K562 (cell line): ENCODE measurements at regions not wholly inside any gene's neighbourhood (a gene's known extent, or its start where the extent isn't known, plus 50 kb on each side); places are given as distances from the start of the nearest gene placed in this dataset.

Experiments used
- ATAC-seq: fragments of 200-7000 bp; cut with Tn5 transposase; 3 replicates; pipeline ENCODE4 v1.9.1; 2020; ENCODE audit warnings: moderate library complexity
- BruUV-seq: library from RNA; stranded (reverse); fragments of 400-500 nt; replicated peaks from 2 replicates; lab custom pipeline; 2021; lab: Mats Ljungman, UMichigan
- CTCF ChIA-PET: fragments of 300-600 bp; formaldehyde crosslinking; extraction: SDS; loops from one replicate; lab custom pipeline; 2021; ENCODE audit warnings: low intra/inter-chr PET ratio; lab: Yijun Ruan, JAX
- POLR2A ChIA-PET: fragments of 300-600, 350-650 bp; sonication (Branson Sonifier 250); formaldehyde crosslinking; extraction: SDS; loops from one replicate; lab custom pipeline; 2021; ENCODE audit warnings: antibody characterized with exemption, inconsistent platforms; lab: Yijun Ruan, JAX
- DNase-seq, 4 experiments: peaks; one replicate each; pipeline versions ENCODE4 v3.0.0 to v3.0.0-alpha.2; 2011 to 2018; ENCODE audit warnings: low spot score in 3 of 4, mixed read lengths in 3 of 4; ENCODE audit errors: extremely low read depth in 1 of 4
- FAIRE-seq: peaks from 2 replicates; lab custom pipeline; 2011; peaks lifted over from hg19 to GRCh38; lab: Jason Lieb, UNC
- H2AFZ ChIP-seq: 2 replicates; pipeline ENCODE4 v1.6.0; 2011; ENCODE audit warnings: low read depth, low read length, control low read depth, inconsistent platforms
- H3K27ac ChIP-seq: fragments of 200-600 bp; 3 replicates; pipeline ENCODE4 v1.8.0; 2011; ENCODE audit warnings: low read depth, mild to moderate bottlenecking, control low read depth, inconsistent platforms, low read length, moderate library complexity, mixed read lengths; ENCODE audit errors: extremely low read depth
- H3K27me3 ChIP-seq, 2 experiments: fragments of 300-600 bp in 1 of 2; 2 replicates in 1 of 2; 3 replicates in 1 of 2; pipeline versions ENCODE4 v1.6.0 to v1.8.0; 2011; ENCODE audit warnings: inconsistent platforms in 2 of 2, low read length in 2 of 2, mild to moderate bottlenecking in 1 of 2, mixed read lengths in 1 of 2, moderate library complexity in 1 of 2; ENCODE audit not compliant: control insufficient read depth in 2 of 2, insufficient read depth in 2 of 2
- H3K36me3 ChIP-seq: fragments of 300-600 bp; 3 replicates; pipeline ENCODE4 v1.8.0; 2011; ENCODE audit warnings: mild to moderate bottlenecking, low read length, inconsistent platforms; ENCODE audit not compliant: control insufficient read depth, insufficient read depth
- H3K4me1 ChIP-seq, 2 experiments: fragments of 200-600 bp in 1 of 2; replicated peaks in 1 of 2; 2 replicates in 1 of 2; 3 replicates in 1 of 2; pipeline versions ENCODE4 v1.5.1 to v1.8.0; 2011; ENCODE audit warnings: inconsistent platforms in 2 of 2, low read length in 2 of 2, mild to moderate bottlenecking in 1 of 2, mixed read lengths in 1 of 2, moderate library complexity in 1 of 2; ENCODE audit not compliant: control insufficient read depth in 2 of 2, insufficient read depth in 2 of 2
- H3K4me2 ChIP-seq: 2 replicates; pipeline ENCODE4 v1.6.1; 2011; ENCODE audit warnings: low read length, control low read depth, inconsistent platforms, mixed read lengths; ENCODE audit not compliant: insufficient read depth
- H3K4me3 ChIP-seq: fragments of 200-600 bp; sonication (generic), shearing (Covaris generic); 2 replicates; pipeline ENCODE4 v1.5.1; 2016; ENCODE audit warnings: control low read depth, inconsistent platforms
- H3K79me2 ChIP-seq: fragments of 200-600 bp; 3 replicates; pipeline ENCODE4 v1.8.0; 2011; ENCODE audit warnings: low read length, inconsistent platforms; ENCODE audit not compliant: control insufficient read depth, insufficient read depth
- H3K9ac ChIP-seq, 2 experiments: 2 replicates each; pipeline versions ENCODE4 v1.6.0 to v1.6.1; 2011; ENCODE audit warnings: low read depth in 2 of 2, low read length in 2 of 2, control low read depth in 1 of 2, inconsistent platforms in 1 of 2, mild to moderate bottlenecking in 1 of 2, mixed read lengths in 1 of 2; ENCODE audit not compliant: insufficient read depth in 1 of 2
- H3K9me1 ChIP-seq: one replicate; pipeline ENCODE4 v1.6.0; 2011; ENCODE audit warnings: inconsistent platforms, mild to moderate bottlenecking, low read length, moderate library complexity; ENCODE audit not compliant: control insufficient read depth, insufficient read depth
- H3K9me3 ChIP-seq: replicated peaks from 2 replicates; pipeline ENCODE4 v1.5.1; 2011; ENCODE audit warnings: low read depth, low read length, inconsistent platforms; ENCODE audit not compliant: control insufficient read depth, insufficient read depth
- H4K20me1 ChIP-seq: replicated peaks from 2 replicates; pipeline ENCODE4 v1.6.1; 2011; ENCODE audit warnings: low read length, inconsistent platforms, mixed read lengths; ENCODE audit not compliant: control insufficient read depth, insufficient read depth
- ELK1 ChIP-seq: sonication (generic); formaldehyde crosslinking; IDR thresholded peaks from 2 replicates; pipeline ENCODE4 v1.8.1; 2022; ENCODE audit warnings: missing genetic modification reagents
- PHF20 ChIP-seq: fragments of 450-650 bp; IDR thresholded peaks from 2 replicates; pipeline ENCODE4 v1.6.1; 2018; ENCODE audit not compliant: partially characterized antibody
- POLR3G ChIP-seq: IDR thresholded peaks from 2 replicates; pipeline ENCODE4 v1.6.1; 2011; ENCODE audit not compliant: insufficient read length, insufficient replicate concordance; ENCODE audit errors: extremely low read depth
- SMARCA4 ChIP-seq: fragments of 450-650 bp; IDR thresholded peaks from 2 replicates; pipeline ENCODE4 v1.6.1; 2016
- U2AF2 ChIP-seq: fragments of 200-400 bp; formaldehyde crosslinking; optimal IDR thresholded peaks from 2 replicates; pipeline ENCODE3; 2017; ENCODE audit warnings: low read depth, mild to moderate bottlenecking, low read length
- WGBS: fragments of 100-300 bp; shearing (Covaris generic); methylation state at CpG from one replicate; pipeline ENCODE4 v1.1.6; 2016; ENCODE audit warnings: low coverage, mixed read lengths; ENCODE audit not compliant: insufficient coverage; ENCODE audit errors: missing lambda C conversion rate; 5-methylcytosine and 5-hydroxymethylcytosine counted together
- in situ Hi-C: fragments of 300-500 bp; cut with MboI; formaldehyde crosslinking; loops from 4 replicates; pipeline ENCODE4 v1.15.0; 2018; ENCODE audit warnings: inconsistent platforms, mixed read lengths
- intact Hi-C: fragments of 100-400 bp; cut with micrococcal nuclease; formaldehyde crosslinking; loops from 2 replicates; pipeline ENCODE4 v1.14.2; 2022

GRCh38 chr2:5969303-5969702, 277.1 kb downstream of the SOX11 start (continued):
- no peak for TF ChIP-seq ELK1 (CRISPR knock-in tag)

GRCh38 chr2:5970347-5970746, 278.2 kb downstream of the SOX11 start:
- no peak for TF ChIP-seq POLR3G
- TF ChIP-seq SMARCA4 = no peak
- no peak for TF ChIP-seq U2AF2
- no peak for TF ChIP-seq PHF20
- TF ChIP-seq, all 486 proteins: peak for 0
- intact Hi-C loops = no loop called here
- DNase-seq = no peak
- 0% methylated on average over 4 of the region's 4 CpGs for WGBS
- Histone ChIP-seq H3K9me3 (no peaks in the 10 kb centered on the region; the same call in 1 of the 2 replicates), H4K20me1 (no peaks in the 10 kb centered on the region), H3K36me3 (no peaks in the 10 kb centered on the region), H3K4me2 (no peak overlapping the region), H2AFZ (no peak overlapping the region), H3K79me2 (no peaks in the 10 kb centered on the region), H3K27ac (no peak overlapping the region), H3K4me3 (no peak overlapping the region), H3K9me1 (no peaks in the 10 kb centered on the region), H3K27me3 (no peaks in the 10 kb centered on the region), H3K9ac (no peak overlapping the region), H3K4me1 (no peaks in the 10 kb centered on the region)
- no peak for FAIRE-seq
- no TSS peak for BruUV-seq
- no peak for ATAC-seq
- ChIA-PET CTCF (no interaction called here), POLR2A (no interaction called here)
- in situ Hi-C loops = no loop called here
